Sigmoid colon (tissue), 6 donors: ENCODE measurements at regions not wholly inside any gene's neighbourhood (a gene's known extent, or its start where the extent isn't known, plus 50 kb on each side); places are given as distances from the start of the nearest gene placed in this dataset.

ENCODE experiments used
- DNase-seq: peaks from one replicate; pipeline ENCODE4 v3.0.0-alpha.2; 2019
- H3K27ac ChIP-seq, 4 donors: fragments of 200-600 bp; sonication (generic); one replicate each; pipeline ENCODE4 v1.5.1; 2016 to 2019; ENCODE audit warnings: mild to moderate bottlenecking in 1 of 4
- H3K27me3 ChIP-seq, 3 donors: fragments of 200-600 bp; sonication (generic); one replicate each; pipeline ENCODE4 v1.5.1; 2019; ENCODE audit warnings: mild to moderate bottlenecking in 1 of 3
- H3K36me3 ChIP-seq, 4 donors: fragments of 200-600 bp; sonication (generic); one replicate each; pipeline ENCODE4 v1.5.1; 2016 to 2019
- H3K4me1 ChIP-seq, 4 donors: fragments of 200-600 bp; sonication (generic); one replicate each; pipeline ENCODE4 v1.5.1; 2017 to 2019
- H3K4me3 ChIP-seq, 4 donors: fragments of 200-600 bp; sonication (generic); one replicate each; pipeline ENCODE4 v1.5.1; 2017 to 2019; ENCODE audit warnings: mild to moderate bottlenecking in 2 of 4, moderate library complexity in 1 of 4
- H3K9me3 ChIP-seq, 4 donors: fragments of 200-600 bp in 3 of 4; sonication (generic) in 3 of 4; one replicate each; pipeline versions ENCODE4 v1.5.1 to v1.6.1; 2013 to 2019
- CTCF ChIP-seq, 4 experiments: fragments of 450-650 bp in 3 of 4; fragments of 200-600 bp in 1 of 4; IDR thresholded peaks; one replicate each; pipeline ENCODE4 v1.5.1; 2016 to 2019; ENCODE audit warnings: antibody characterized with exemption in 4 of 4, mild to moderate bottlenecking in 3 of 4, moderate library complexity in 2 of 4
- EP300 ChIP-seq, 4 donors: sonication (generic); formaldehyde crosslinking; IDR thresholded peaks; one replicate each; pipeline ENCODE4 v1.6.1; 2017; ENCODE audit warnings: antibody characterized with exemption in 4 of 4
- POLR2A ChIP-seq, 2 donors: fragments of 450-650 bp; IDR thresholded peaks; one replicate each; pipeline ENCODE4 v1.6.1; 2016; ENCODE audit warnings: antibody characterized with exemption in 2 of 2, mild to moderate bottlenecking in 2 of 2, moderate library complexity in 2 of 2
- POLR2AphosphoS5 ChIP-seq, 4 donors: sonication (generic); formaldehyde crosslinking; IDR thresholded peaks; one replicate each; pipeline ENCODE4 v1.6.1; 2017; ENCODE audit warnings: antibody characterized with exemption in 4 of 4
- WGBS, 2 donors: extraction: QIAGEN DNeasy Blood & Tissue Kit; methylation state at CpG; one replicate each; pipeline ENCODE4 v1.1.7; 2013; 5-methylcytosine and 5-hydroxymethylcytosine counted together
- intact Hi-C: fragments of 100-400 bp; cut with DNase I; formaldehyde crosslinking; loops from one replicate; pipeline ENCODE4 v1.15.1; 2023
- donor health status: healthy with polysubstance abuse.
- donor health status: healthy.

DNA sequence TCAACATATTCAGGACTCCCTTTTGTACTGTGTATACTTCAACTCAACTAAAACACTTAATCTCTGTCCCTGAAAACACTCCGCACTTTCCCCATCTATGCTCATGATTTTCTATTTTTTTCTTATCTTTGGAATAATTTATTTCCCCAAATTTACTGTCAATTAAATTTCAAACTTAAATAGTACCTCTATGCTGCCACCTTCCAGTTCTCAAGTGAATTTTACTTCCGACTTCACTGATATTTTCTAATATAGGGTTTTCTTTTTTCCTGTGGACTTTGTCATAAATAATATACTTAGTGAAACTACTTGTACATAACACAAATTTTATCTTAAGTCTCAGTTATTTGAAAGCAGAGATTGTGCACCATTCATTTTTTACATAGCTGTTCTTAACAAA lies 1303.3 kb downstream of the OTOL1 start:
- no peaks in the 10 kb centered on the region for H3K36me3 ChIP-seq
- H3K9me3 ChIP-seq, result no peaks in the 10 kb centered on the region
- no peaks in the 10 kb centered on the region for H3K4me1 ChIP-seq
- H3K27ac ChIP-seq, result no peak overlapping the region
- 90% methylated on average over 2 of the region's 2 CpGs; no CpG with 5 or more reads in 1 of the 2 donors for WGBS, 2 donors
- intact Hi-C loops, result no loop called here
- TF ChIP-seq POLR2AphosphoS5 (IDR thresholded peaks at IDR 0.05) (no peak), CTCF (IDR thresholded peaks at IDR 0.05) (no peak), POLR2A (IDR thresholded peaks at IDR 0.05) (no peak), EP300 (IDR thresholded peaks at IDR 0.05) (no peak)
- no peak for DNase-seq
- no peak overlapping the region for H3K4me3 ChIP-seq
- H3K27me3 ChIP-seq, result no peaks in the 10 kb centered on the region

- Histone ChIP-seq H3K4me1 (no peaks in the 10 kb centered on the region), H3K36me3 (no peaks in the 10 kb centered on the region), H3K27me3 (no peaks in the 10 kb centered on the region), H3K4me3 (no peak overlapping the region), H3K27ac (no peak overlapping the region), H3K9me3 (no peaks in the 10 kb centered on the region)
- DNase-seq, result no peak
- 84% methylated on average over 4 of the region's 4 CpGs; no CpG with 5 or more reads in 1 of the 2 donors for WGBS, 2 donors
- intact Hi-C loops, result no loop called here
- TF ChIP-seq POLR2A (IDR thresholded peaks at IDR 0.05), result no peak
- TF ChIP-seq EP300 (IDR thresholded peaks at IDR 0.05), result no peak
- no peak for TF ChIP-seq POLR2AphosphoS5 (IDR thresholded peaks at IDR 0.05)
- no peak for TF ChIP-seq CTCF (IDR thresholded peaks at IDR 0.05)
These were observed 1305.8 kb downstream of the OTOL1 start for GRCh38 chr3:162802228-162802965.

- no peak for DNase-seq
- Histone ChIP-seq H3K4me1 (no peaks in the 10 kb centered on the region), H3K27me3 (no peaks in the 10 kb centered on the region), H3K4me3 (no peak overlapping the region), H3K27ac (no peak overlapping the region), H3K9me3 (no peaks in the 10 kb centered on the region), H3K36me3 (no peaks in the 10 kb centered on the region)
- intact Hi-C loops, result no loop called here
- no peak for TF ChIP-seq CTCF (IDR thresholded peaks at IDR 0.05)
- no peak for TF ChIP-seq EP300 (IDR thresholded peaks at IDR 0.05)
These were observed 1314.2 kb downstream of the OTOL1 start for GRCh38 chr3:162810776-162811175.

GRCh38 chr3:162842549-162843216 lies 1346.1 kb downstream of the OTOL1 start:
- TF ChIP-seq CTCF (IDR thresholded peaks at IDR 0.05) (no peak), POLR2A (IDR thresholded peaks at IDR 0.05) (no peak), EP300 (IDR thresholded peaks at IDR 0.05) (no peak), POLR2AphosphoS5 (IDR thresholded peaks at IDR 0.05) (no peak)
- Histone ChIP-seq H3K4me3 (no peak overlapping the region), H3K36me3 (no peaks in the 10 kb centered on the region), H3K27ac (no peak overlapping the region), H3K9me3 (no peaks in the 10 kb centered on the region), H3K27me3 (no peaks in the 10 kb centered on the region), H3K4me1 (no peaks in the 10 kb centered on the region)
- DNase-seq, result no peak
- intact Hi-C loops, result no loop called here
- 62% methylated on average over 4 of the region's 4 CpGs; no CpG with 5 or more reads in 1 of the 2 donors for WGBS, 2 donors
